Right lobe of liver (tissue), 6 donors: ENCODE measurements at regions not wholly inside any gene's neighbourhood (a gene's known extent, or its start where the extent isn't known, plus 50 kb on each side); places are given as distances from the start of the nearest gene placed in this dataset.

Source experiments
- ATAC-seq, 4 donors: fragments of 200-7000 bp; cut with Tn5 transposase; one replicate each; pipeline ENCODE4 v1.9.1; 2020; ENCODE audit warnings: mild to moderate bottlenecking in 4 of 4, moderate library complexity in 4 of 4
- DNase-seq, 3 donors: peaks; one replicate each; pipeline ENCODE4 v3.0.0-alpha.2; 2020
- H3K27ac ChIP-seq, 3 donors: fragments of 200-600 bp; one replicate each; pipeline ENCODE4 v1.8.0; 2022
- H3K27me3 ChIP-seq, 2 donors: fragments of 200-600 bp; one replicate each; pipeline ENCODE4 v1.8.0; 2022
- H3K36me3 ChIP-seq, 4 donors: fragments of 200-600 bp; sonication (generic) in 1 of 4; one replicate each; pipeline versions ENCODE4 v1.5.1 to v1.8.0; 2017 to 2022; ENCODE audit warnings: control low read depth in 1 of 4
- H3K4me1 ChIP-seq, 4 donors: fragments of 200-600 bp; sonication (generic) in 1 of 4; one replicate each; pipeline versions ENCODE4 v1.5.1 to v1.8.0; 2017 to 2022; ENCODE audit warnings: control low read depth in 1 of 4
- H3K4me3 ChIP-seq, 3 donors: fragments of 200-600 bp; one replicate each; pipeline ENCODE4 v1.8.0; 2022
- H3K9me3 ChIP-seq, 4 donors: fragments of 200-600 bp; sonication (generic) in 1 of 4; one replicate each; pipeline versions ENCODE4 v1.5.1 to v1.8.0; 2017 to 2022; ENCODE audit warnings: control low read depth in 1 of 4
- POLR2A ChIP-seq: fragments of 450-650 bp; IDR thresholded peaks from one replicate; pipeline ENCODE4 v1.6.1; 2017; ENCODE audit warnings: antibody characterized with exemption, mild to moderate bottlenecking
- WGBS: methylation state at CpG from one replicate; pipeline ENCODE4 v1.1.6; 2018; ENCODE audit warnings: low coverage, low lambda C conversion rate; ENCODE audit not compliant: insufficient coverage; ENCODE audit errors: missing lambda C conversion rate; 5-methylcytosine and 5-hydroxymethylcytosine counted together
- intact Hi-C, 2 donors: fragments of 100-400 bp; cut with DNase I; formaldehyde crosslinking; loops; one replicate each; pipeline versions ENCODE4 v1.11.2 to v1.14.1; 2022
- TF ChIP-seq, protein P1 (sequence below), 4 donors: fragments of 200-600 bp in 3 of 4; fragments of 450-650 bp in 1 of 4; IDR thresholded peaks; one replicate each; pipeline versions ENCODE4 v1.5.1 to v1.8.0; 2016 to 2022; ENCODE audit warnings: antibody characterized with exemption in 4 of 4, mild to moderate bottlenecking in 2 of 4
- donor health status: DM: no; HTN: yes; CAD: no.
- donor health status: DM: no; HTN: no; CAD: no.
- donor health status: DM: no; HTN: no; CAD: no.
- donor health status: DM: no; HTN: yes; CAD: no.
- donor health status: DM: no; HTN: yes; CAD: no.

DNA sequence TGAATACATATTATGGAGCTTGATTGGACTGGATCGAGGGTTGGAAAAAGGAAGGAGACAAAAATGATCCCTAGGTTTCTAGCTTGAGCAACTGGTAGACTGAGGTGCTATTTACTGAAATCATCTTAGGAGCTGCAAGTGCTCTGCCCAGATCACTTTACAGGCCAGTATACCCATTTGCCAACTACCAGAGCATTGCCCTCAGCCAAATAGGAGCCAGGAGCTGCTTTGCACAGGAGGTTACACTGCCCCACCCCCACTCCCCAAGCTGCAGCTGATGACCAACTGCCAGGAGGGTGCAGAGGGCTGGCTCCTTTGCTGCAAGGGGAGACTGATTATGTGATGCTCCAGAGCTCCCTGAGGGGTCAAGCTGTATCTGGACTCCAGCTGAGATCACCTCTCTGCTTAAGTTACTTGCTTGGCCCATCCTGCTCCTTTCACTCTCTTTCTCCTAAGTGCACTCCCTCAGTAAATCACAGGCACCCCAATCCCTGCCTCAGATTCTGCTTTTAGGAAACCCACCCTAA, 275.4 kb downstream of the ZEB1 start:
- Histone ChIP-seq H3K9me3 (no peaks in the 10 kb centered on the region), H3K27me3 (no peaks in the 10 kb centered on the region), H3K4me1 (no peaks in the 10 kb centered on the region), H3K4me3 (no peak overlapping the region), H3K27ac (no peak overlapping the region), H3K36me3 (no peaks in the 10 kb centered on the region)
- intact Hi-C loops: no loop called here
- DNase-seq (no peak), ATAC-seq (no peak)
- TF ChIP-seq, protein P1, sequence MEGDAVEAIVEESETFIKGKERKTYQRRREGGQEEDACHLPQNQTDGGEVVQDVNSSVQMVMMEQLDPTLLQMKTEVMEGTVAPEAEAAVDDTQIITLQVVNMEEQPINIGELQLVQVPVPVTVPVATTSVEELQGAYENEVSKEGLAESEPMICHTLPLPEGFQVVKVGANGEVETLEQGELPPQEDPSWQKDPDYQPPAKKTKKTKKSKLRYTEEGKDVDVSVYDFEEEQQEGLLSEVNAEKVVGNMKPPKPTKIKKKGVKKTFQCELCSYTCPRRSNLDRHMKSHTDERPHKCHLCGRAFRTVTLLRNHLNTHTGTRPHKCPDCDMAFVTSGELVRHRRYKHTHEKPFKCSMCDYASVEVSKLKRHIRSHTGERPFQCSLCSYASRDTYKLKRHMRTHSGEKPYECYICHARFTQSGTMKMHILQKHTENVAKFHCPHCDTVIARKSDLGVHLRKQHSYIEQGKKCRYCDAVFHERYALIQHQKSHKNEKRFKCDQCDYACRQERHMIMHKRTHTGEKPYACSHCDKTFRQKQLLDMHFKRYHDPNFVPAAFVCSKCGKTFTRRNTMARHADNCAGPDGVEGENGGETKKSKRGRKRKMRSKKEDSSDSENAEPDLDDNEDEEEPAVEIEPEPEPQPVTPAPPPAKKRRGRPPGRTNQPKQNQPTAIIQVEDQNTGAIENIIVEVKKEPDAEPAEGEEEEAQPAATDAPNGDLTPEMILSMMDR (IDR thresholded peaks at IDR 0.05): no peak
- no peak for TF ChIP-seq POLR2A
- WGBS: 90% methylated on average over 1 of the region's 1 CpG

DNA sequence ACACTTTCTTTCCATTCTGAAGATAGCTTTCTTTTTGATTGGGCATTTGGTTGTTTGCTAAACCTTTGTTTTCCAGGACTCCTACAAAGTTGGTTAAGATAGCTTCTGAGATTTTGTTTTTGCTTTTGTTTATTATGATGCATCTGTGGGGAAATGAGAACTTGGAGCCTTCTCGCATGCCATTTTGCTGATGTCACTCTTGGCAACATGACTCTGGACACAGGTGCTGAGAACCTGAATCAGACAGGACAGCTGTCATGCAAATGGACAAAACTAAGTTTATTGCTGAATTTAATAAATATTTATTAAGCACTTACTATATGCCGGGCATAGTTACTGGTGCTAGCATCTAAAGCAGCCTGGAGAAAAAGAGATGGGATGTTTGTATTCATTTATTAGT, 274.1 kb downstream of the ZEB1 start:
- no peak for TF ChIP-seq POLR2A
- TF ChIP-seq, protein P1 (IDR thresholded peaks at IDR 0.05): no peak
- Histone ChIP-seq H3K27me3 (no peaks in the 10 kb centered on the region), H3K9me3 (no peaks in the 10 kb centered on the region), H3K4me3 (no peak overlapping the region), H3K4me1 (no peaks in the 10 kb centered on the region), H3K36me3 (no peaks in the 10 kb centered on the region), H3K27ac (no peak overlapping the region)
- WGBS: 64% methylated on average over 2 of the region's 2 CpGs
- no peak for ATAC-seq
- no peak for DNase-seq
- intact Hi-C loops: no loop called here

DNA sequence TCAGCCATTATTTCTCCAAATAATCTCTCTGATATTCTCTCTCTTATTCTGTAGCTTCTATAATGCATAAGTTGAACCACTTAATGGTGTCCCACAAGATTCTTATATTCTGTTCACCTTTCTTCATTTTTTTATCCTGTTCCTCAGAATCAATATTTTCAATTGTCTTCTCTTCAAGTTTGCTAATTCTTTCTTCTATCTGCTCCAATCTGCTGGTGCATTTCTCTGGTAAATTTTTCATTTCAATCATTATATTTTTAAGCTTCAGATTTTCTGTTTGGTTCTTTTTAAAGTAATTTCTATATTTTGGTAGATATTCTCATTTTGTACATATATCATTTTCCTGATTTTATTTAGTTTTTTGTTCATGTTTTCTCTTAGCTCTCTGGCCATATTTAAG, 272.6 kb downstream of the ZEB1 start:
- intact Hi-C loops: no loop called here
- ATAC-seq (no peak), DNase-seq (no peak)
- TF ChIP-seq, protein P1 (IDR thresholded peaks at IDR 0.05): no peak
- no peak for TF ChIP-seq POLR2A
- no peaks in the 10 kb centered on the region for H3K27me3 ChIP-seq
- H3K27ac ChIP-seq: no peak overlapping the region
- H3K36me3 ChIP-seq: no peaks in the 10 kb centered on the region
- no peaks in the 10 kb centered on the region for H3K4me1 ChIP-seq
- H3K4me3 ChIP-seq: no peak overlapping the region
- no peaks in the 10 kb centered on the region for H3K9me3 ChIP-seq

DNA sequence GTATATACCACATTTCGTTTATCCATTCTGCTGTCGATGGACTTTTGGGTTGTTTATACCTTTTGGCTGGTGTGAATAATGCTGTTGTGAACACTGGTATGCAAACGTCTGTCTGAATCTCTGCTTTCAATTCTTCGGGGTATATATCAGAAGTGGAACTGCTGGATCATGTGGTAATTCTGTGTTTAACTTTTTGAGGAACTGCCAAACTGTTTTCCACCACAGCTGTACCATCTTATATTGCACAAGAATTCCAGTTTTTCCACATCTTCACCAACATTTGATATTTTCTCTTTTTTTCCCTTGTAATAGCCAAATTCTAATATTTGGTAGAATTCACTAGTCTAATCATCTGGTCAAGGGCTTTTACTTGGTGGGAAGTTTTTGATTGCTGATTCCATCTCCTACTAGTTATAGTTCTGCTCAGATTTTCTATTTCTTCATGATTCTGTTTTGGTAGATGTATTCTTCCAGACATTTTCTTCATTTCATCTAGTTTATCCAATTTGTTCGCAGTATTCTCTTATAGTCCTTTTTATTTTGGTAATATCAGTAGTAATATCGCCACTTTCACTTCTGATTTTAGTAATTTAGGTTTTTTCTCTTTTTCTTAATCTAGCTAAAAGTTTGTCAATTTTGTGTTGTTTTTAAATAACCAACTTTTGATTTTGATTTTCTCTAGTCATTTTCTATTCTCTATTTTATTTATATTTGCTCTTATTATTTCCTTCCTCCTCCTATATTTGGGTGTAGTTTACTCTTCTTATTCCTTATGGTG, 271.2 kb downstream of the ZEB1 start:
- Histone ChIP-seq H3K9me3 (no peaks in the 10 kb centered on the region), H3K36me3 (no peaks in the 10 kb centered on the region), H3K27ac (no peak overlapping the region), H3K4me3 (no peak overlapping the region), H3K4me1 (no peaks in the 10 kb centered on the region), H3K27me3 (no peaks in the 10 kb centered on the region)
- WGBS: 47% methylated on average over 6 of the region's 6 CpGs
- TF ChIP-seq, protein P1 (IDR thresholded peaks at IDR 0.05): no peak
- TF ChIP-seq POLR2A: no peak
- intact Hi-C loops: no loop called here
- DNase-seq (no peak), ATAC-seq (peak in 1 of 4 donors; percentile 40)
